MM.1S (cell line): ENCODE measurements at regions not wholly inside any gene's neighbourhood (a gene's known extent, or its start where the extent isn't known, plus 50 kb on each side); places are given as distances from the start of the nearest gene placed in this dataset.

Experiments used
- DNase-seq: peaks from one replicate; pipeline ENCODE4 v3.0.0-alpha.2; 2015
- H2AFZ ChIP-seq: fragments of 300-600 bp; sonication (generic); 2 replicates; pipeline ENCODE4 v1.6.0; 2016; ENCODE audit warnings: antibody characterized with exemption, low read length
- H3F3A ChIP-seq: fragments of 300-600 bp; sonication (generic); 2 replicates; pipeline ENCODE4 v1.6.1; 2016; ENCODE audit warnings: mild to moderate bottlenecking, antibody characterized with exemption, low read length, moderate library complexity, mixed read lengths; ENCODE audit not compliant: insufficient read depth
- H3K27ac ChIP-seq: fragments of 300-600 bp; sonication (generic); 2 replicates; pipeline ENCODE4 v1.5.1; 2016; ENCODE audit warnings: mild to moderate bottlenecking, low read length
- H3K27me3 ChIP-seq: fragments of 300-600 bp; sonication (generic); replicated peaks from 2 replicates; pipeline ENCODE4 v1.6.0; 2016; ENCODE audit warnings: low read length; ENCODE audit not compliant: insufficient read depth
- H3K36me3 ChIP-seq: fragments of 300-600 bp; sonication (generic); replicated peaks from 2 replicates; pipeline ENCODE4 v1.6.1; 2016; ENCODE audit warnings: mild to moderate bottlenecking, low read length, mixed read lengths; ENCODE audit not compliant: insufficient read depth
- H3K4me1 ChIP-seq: fragments of 300-600 bp; sonication (generic); 2 replicates; pipeline ENCODE4 v1.6.1; 2016; ENCODE audit warnings: low read length, mixed read lengths
- H3K4me2 ChIP-seq: fragments of 300-600 bp; sonication (generic); 2 replicates; pipeline ENCODE4 v1.6.0; 2016; ENCODE audit warnings: low read depth, low read length
- H3K4me3 ChIP-seq: fragments of 300-600 bp; sonication (generic); 2 replicates; pipeline ENCODE4 v1.5.1; 2016; ENCODE audit warnings: low read length, mixed read lengths
- H3K79me2 ChIP-seq: fragments of 300-600 bp; sonication (generic); 2 replicates; pipeline ENCODE4 v1.6.1; 2016; ENCODE audit warnings: mixed run types, low read length, mixed read lengths
- H3K9ac ChIP-seq: fragments of 300-600 bp; sonication (generic); 2 replicates; pipeline ENCODE4 v1.6.1; 2016; ENCODE audit warnings: low read length, mixed read lengths
- H3K9me2 ChIP-seq: fragments of 300-600 bp; sonication (generic); replicated peaks from 2 replicates; pipeline ENCODE4 v1.6.1; 2016; ENCODE audit warnings: mild to moderate bottlenecking, low read length, mixed read lengths; ENCODE audit not compliant: insufficient read depth
- H3K9me3 ChIP-seq: fragments of 300-600 bp; sonication (generic); replicated peaks from 2 replicates; pipeline ENCODE4 v1.6.1; 2016; ENCODE audit warnings: mild to moderate bottlenecking, low read length, mixed read lengths; ENCODE audit not compliant: insufficient read depth
- H4K20me1 ChIP-seq: fragments of 300-600 bp; sonication (generic); 2 replicates; pipeline ENCODE4 v1.6.1; 2016; ENCODE audit warnings: mild to moderate bottlenecking, low read length, moderate library complexity, mixed read lengths; ENCODE audit not compliant: insufficient read depth
- CTCF ChIP-seq: fragments of 300-600 bp; sonication (generic); IDR thresholded peaks from 2 replicates; pipeline ENCODE4 v1.5.1; 2016; ENCODE audit warnings: antibody characterized with exemption, low read length, mixed read lengths
- EZH2 ChIP-seq: fragments of 300-600 bp; sonication (generic); optimal IDR thresholded peaks from 2 replicates; pipeline ENCODE3; 2017; ENCODE audit warnings: low read depth, mild to moderate bottlenecking, antibody characterized with exemption, low read length, mixed read lengths
- EZH2phosphoT487 ChIP-seq: fragments of 300-600 bp; sonication (generic); IDR thresholded peaks from 2 replicates; pipeline ENCODE4 v1.6.1; 2018; ENCODE audit warnings: antibody characterized with exemption, low read length

GRCh38 chr16:85389679-85390470, 223.2 kb upstream of the GSE1 start:
- Histone ChIP-seq H3K36me3 (no peaks in the 10 kb centered on the region), H3K4me2 (no peak overlapping the region), H3K27me3 (peaks cover 53% of the 10 kb centered on the region), H3F3A (no peaks in the 10 kb centered on the region), H3K4me3 (no peak overlapping the region), H3K27ac (no peak overlapping the region), H3K9ac (no peak overlapping the region), H2AFZ (no peak overlapping the region), H3K79me2 (no peaks in the 10 kb centered on the region), H3K9me2 (no peaks in the 10 kb centered on the region), H3K9me3 (no peaks in the 10 kb centered on the region), H4K20me1 (no peaks in the 10 kb centered on the region), H3K4me1 (no peaks in the 10 kb centered on the region)
- TF ChIP-seq EZH2phosphoT487 = no peak
- no peak for DNase-seq

GRCh38 chr16:85390511-85391174, 222.5 kb upstream of the GSE1 start:
- Histone ChIP-seq H3K4me2 (no peak overlapping the region), H3K27ac (no peak overlapping the region), H3K4me1 (no peaks in the 10 kb centered on the region), H3K4me3 (no peak overlapping the region), H3F3A (no peaks in the 10 kb centered on the region), H4K20me1 (no peaks in the 10 kb centered on the region), H3K79me2 (no peaks in the 10 kb centered on the region), H3K27me3 (peaks cover 59% of the 10 kb centered on the region), H2AFZ (no peak overlapping the region), H3K9ac (no peak overlapping the region), H3K9me2 (no peaks in the 10 kb centered on the region), H3K9me3 (no peaks in the 10 kb centered on the region), H3K36me3 (no peaks in the 10 kb centered on the region)
- no peak for TF ChIP-seq EZH2
- no peak for TF ChIP-seq CTCF
- no peak for TF ChIP-seq EZH2phosphoT487
- no peak for DNase-seq

GRCh38 chr16:85391175-85391707, 221.9 kb upstream of the GSE1 start:
- no peaks in the 10 kb centered on the region for H3K9me3 ChIP-seq
- no peaks in the 10 kb centered on the region for H3K79me2 ChIP-seq
- H3K27ac ChIP-seq = no peak overlapping the region
- DNase-seq = no peak
- H3K4me3 ChIP-seq = no peak overlapping the region
- no peaks in the 10 kb centered on the region for H4K20me1 ChIP-seq
- no peak overlapping the region for H3K9ac ChIP-seq
- no peaks in the 10 kb centered on the region for H3F3A ChIP-seq
- TF ChIP-seq CTCF (no peak), EZH2 (no peak), EZH2phosphoT487 (no peak)
- no peaks in the 10 kb centered on the region for H3K4me1 ChIP-seq
- H3K36me3 ChIP-seq = no peaks in the 10 kb centered on the region
- H2AFZ ChIP-seq = no peak overlapping the region
- H3K9me2 ChIP-seq = no peaks in the 10 kb centered on the region
- peaks cover 57% of the 10 kb centered on the region for H3K27me3 ChIP-seq
- no peak overlapping the region for H3K4me2 ChIP-seq
